ENCODE measurements at regions not wholly inside any gene's neighbourhood (a gene's known extent, or its start where the extent isn't known, plus 50 kb on each side); places are given as distances from the start of the nearest gene placed in this dataset.

GRCh38 chr6:97687916-97688315 is 404.9 kb upstream of the MMS22L start:
- intact Hi-C loops (cut with micrococcal nuclease) = no loop called here
- Histone ChIP-seq H3K4me2 (replicated peaks; ENCODE audit: low read depth, low read length, poor library complexity, severe bottlenecking) (no peak overlapping the region), H3K27me3 (replicated peaks in 1 of 4; ENCODE audit: control extremely low read depth in 1 of 4, control insufficient read depth in 3 of 4, insufficient read depth in 4 of 4, low read length in 3 of 4) (no peaks in the 10 kb centered on the region), H3K36me3 (replicated peaks in 1 of 2; ENCODE audit: control extremely low read depth in 1 of 2, control insufficient read depth in 1 of 2, extremely low read depth in 1 of 2, insufficient read depth in 2 of 2, low read length in 1 of 2) (no peaks in the 10 kb centered on the region), H3K4me1 (ENCODE audit: control insufficient read depth in 2 of 2, insufficient read depth in 2 of 2, low read length in 2 of 2) (no peaks in the 10 kb centered on the region), H3K9me3 (ENCODE audit: control extremely low read depth in 1 of 3, control insufficient read depth in 2 of 3, insufficient read depth in 1 of 3, low read length in 2 of 3) (no peaks in the 10 kb centered on the region), H4K20me1 (ENCODE audit: control insufficient read depth, insufficient read depth, low read length, poor library complexity, severe bottlenecking) (no peaks in the 10 kb centered on the region), H3K4me3 (ENCODE audit: control extremely low read depth in 1 of 5, extremely low read depth in 1 of 5, insufficient read depth in 1 of 5, low read depth in 2 of 5, low read length in 4 of 5) (no peak overlapping the region), H3K79me2 (ENCODE audit: control insufficient read depth, insufficient read depth, low read length) (no peaks in the 10 kb centered on the region), H2AFZ (ENCODE audit: insufficient read depth, low read depth, low read length, poor library complexity, severe bottlenecking) (no peak overlapping the region), H3K9ac (ENCODE audit: low read length) (no peak overlapping the region), H3K27ac (ENCODE audit: low read length in 2 of 2) (no peak overlapping the region)
- no peak for DNase-seq
- ChIA-PET CTCF (no interaction called here), POLR2A (no interaction called here)
- no peak for ATAC-seq (ENCODE audit: low read depth)
- no peak overlapping the region for H3K27ac Mint-ChIP-seq
- TF ChIP-seq CTCF (IDR thresholded peaks at IDR 0.05) (no peak), EZH2 (IDR thresholded peaks at IDR 0.05; ENCODE audit: borderline replicate concordance, insufficient read depth, low read depth, low read length, poor library complexity, severe bottlenecking) (no peak)
- H3K27me3 Mint-ChIP-seq = no peaks in the 10 kb centered on the region
- peaks cover 5% of the 10 kb centered on the region for H3K4me1 Mint-ChIP-seq
- no CpG with 5 or more reads among the region's 2 CpGs for WGBS (ENCODE audit: insufficient coverage)
- no peaks in the 10 kb centered on the region for H3K9me3 Mint-ChIP-seq (ENCODE audit: insufficient read depth)
- H3K4me3 Mint-ChIP-seq = no peak overlapping the region

- H3K9ac ChIP-seq (ENCODE audit: low read length) = no peak overlapping the region
- DNase-seq (no peak), ATAC-seq (ENCODE audit: low read depth) (no peak)
- H3K9me3 ChIP-seq (ENCODE audit: control extremely low read depth in 1 of 3, control insufficient read depth in 2 of 3, insufficient read depth in 1 of 3, low read length in 2 of 3) = no peaks in the 10 kb centered on the region
- peaks cover under 1% of the 10 kb centered on the region for H3K4me1 Mint-ChIP-seq
- H3K4me2 ChIP-seq (replicated peaks; ENCODE audit: low read depth, low read length, poor library complexity, severe bottlenecking) = no peak overlapping the region
- H3K4me3 ChIP-seq (ENCODE audit: control extremely low read depth in 1 of 5, extremely low read depth in 1 of 5, insufficient read depth in 1 of 5, low read depth in 2 of 5, low read length in 4 of 5) = no peak overlapping the region
- H3K79me2 ChIP-seq (ENCODE audit: control insufficient read depth, insufficient read depth, low read length) = no peaks in the 10 kb centered on the region
- no peaks in the 10 kb centered on the region for H3K27me3 ChIP-seq (replicated peaks in 1 of 4; ENCODE audit: control extremely low read depth in 1 of 4, control insufficient read depth in 3 of 4, insufficient read depth in 4 of 4, low read length in 3 of 4)
- CTCF ChIA-PET = no interaction called here
- H4K20me1 ChIP-seq (ENCODE audit: control insufficient read depth, insufficient read depth, low read length, poor library complexity, severe bottlenecking) = no peaks in the 10 kb centered on the region
- no peak for TF ChIP-seq EZH2 (IDR thresholded peaks at IDR 0.05; ENCODE audit: borderline replicate concordance, insufficient read depth, low read depth, low read length, poor library complexity, severe bottlenecking)
- TF ChIP-seq CTCF (IDR thresholded peaks at IDR 0.05) = no peak
- no peaks in the 10 kb centered on the region for H3K9me3 Mint-ChIP-seq (ENCODE audit: insufficient read depth)
- H3K27ac Mint-ChIP-seq = no peak overlapping the region
- intact Hi-C loops (cut with micrococcal nuclease) = no loop called here
- no peaks in the 10 kb centered on the region for H3K36me3 ChIP-seq (replicated peaks in 1 of 2; ENCODE audit: control extremely low read depth in 1 of 2, control insufficient read depth in 1 of 2, extremely low read depth in 1 of 2, insufficient read depth in 2 of 2, low read length in 1 of 2)
- H3K27ac ChIP-seq (ENCODE audit: low read length in 2 of 2) = no peak overlapping the region
- H2AFZ ChIP-seq (ENCODE audit: insufficient read depth, low read depth, low read length, poor library complexity, severe bottlenecking) = no peak overlapping the region
- WGBS (ENCODE audit: insufficient coverage) = 68% methylated on average over 2 of the region's 5 CpGs
- no peak overlapping the region for H3K4me3 Mint-ChIP-seq
- H3K27me3 Mint-ChIP-seq = no peaks in the 10 kb centered on the region
- POLR2A ChIA-PET = no interaction called here
- no peaks in the 10 kb centered on the region for H3K4me1 ChIP-seq (ENCODE audit: control insufficient read depth in 2 of 2, insufficient read depth in 2 of 2, low read length in 2 of 2)
Observed at GRCh38 chr6:97689078-97689754, 406.2 kb upstream of the MMS22L start.

All from B cell (primary cell).